H9 (cell line): ENCODE measurements at regions not wholly inside any gene's neighbourhood (a gene's known extent, or its start where the extent isn't known, plus 50 kb on each side); places are given as distances from the start of the nearest gene placed in this dataset.

ENCODE experiments used
- DNase-seq: peaks from one replicate; pipeline ENCODE4 v3.0.0-alpha.2; 2017
- H2AFZ ChIP-seq: one replicate; pipeline ENCODE4 v1.6.1; 2013; ENCODE audit warnings: mild to moderate bottlenecking, low read length, control low read depth, moderate library complexity
- H2AK5ac ChIP-seq: 2 replicates; pipeline ENCODE4 v1.6.1; 2013; ENCODE audit warnings: low read length, control low read depth, mixed read lengths; ENCODE audit not compliant: insufficient read length
- H2BK120ac ChIP-seq: one replicate; pipeline ENCODE4 v1.6.1; 2013; ENCODE audit warnings: low read depth, mild to moderate bottlenecking, low read length, control low read depth, inconsistent platforms; ENCODE audit not compliant: poor library complexity, severe bottlenecking
- H2BK12ac ChIP-seq: 2 replicates; pipeline ENCODE4 v1.6.1; 2013; ENCODE audit warnings: low read length, control low read depth, mixed read lengths, low read depth; ENCODE audit not compliant: insufficient read length
- H2BK15ac ChIP-seq: 2 replicates; pipeline ENCODE4 v1.6.1; 2013; ENCODE audit warnings: low read depth, low read length, control low read depth
- H2BK20ac ChIP-seq: one replicate; pipeline ENCODE4 v1.6.1; 2013; ENCODE audit warnings: low read depth, mild to moderate bottlenecking, low read length, control low read depth, inconsistent platforms; ENCODE audit not compliant: poor library complexity, severe bottlenecking
- H2BK5ac ChIP-seq: 2 replicates; pipeline ENCODE4 v1.6.1; 2013; ENCODE audit warnings: low read length, control low read depth, mixed read lengths; ENCODE audit not compliant: insufficient read length
- H3K14ac ChIP-seq: 2 replicates; pipeline ENCODE4 v1.6.1; 2013; ENCODE audit warnings: low read length, control low read depth; ENCODE audit not compliant: insufficient read depth
- H3K18ac ChIP-seq: 2 replicates; pipeline ENCODE4 v1.6.1; 2013; ENCODE audit warnings: low read depth, mild to moderate bottlenecking, mixed read lengths, low read length, control low read depth; ENCODE audit not compliant: insufficient read length
- H3K23ac ChIP-seq: 2 replicates; pipeline ENCODE4 v1.6.1; 2013; ENCODE audit warnings: low read length, control low read depth, mixed read lengths, low read depth; ENCODE audit not compliant: insufficient read length
- H3K23me2 ChIP-seq: 2 replicates; pipeline ENCODE4 v1.6.1; 2013; ENCODE audit warnings: low read depth, mild to moderate bottlenecking, mixed read lengths, low read length, control low read depth; ENCODE audit not compliant: insufficient read length, poor library complexity, severe bottlenecking
- H3K27ac ChIP-seq: 2 replicates; pipeline ENCODE4 v1.5.1; 2013; ENCODE audit warnings: low read length, control low read depth, mixed read lengths, low read depth; ENCODE audit not compliant: insufficient read length
- H3K27me3 ChIP-seq: 2 replicates; pipeline ENCODE4 v1.6.1; 2013; ENCODE audit warnings: low read length, control low read depth, inconsistent platforms; ENCODE audit not compliant: insufficient read depth
- H3K4ac ChIP-seq: 2 replicates; pipeline ENCODE4 v1.6.1; 2013; ENCODE audit warnings: low read depth, mild to moderate bottlenecking, control low read depth, inconsistent platforms, low read length, moderate library complexity
- H3K4me1 ChIP-seq: 2 replicates; pipeline ENCODE4 v1.6.1; 2013; ENCODE audit warnings: low read length, control low read depth, inconsistent platforms; ENCODE audit not compliant: insufficient read depth
- H3K4me2 ChIP-seq: 2 replicates; pipeline ENCODE4 v1.6.1; 2013; ENCODE audit warnings: low read length, control low read depth, mixed read lengths; ENCODE audit not compliant: insufficient read length, insufficient read depth
- H3K56ac ChIP-seq: 2 replicates; pipeline ENCODE4 v1.6.1; 2013; ENCODE audit warnings: low read depth, mild to moderate bottlenecking, mixed read lengths, low read length, control low read depth; ENCODE audit not compliant: insufficient read length
- H3K79me1 ChIP-seq: 2 replicates; pipeline ENCODE4 v1.6.1; 2013; ENCODE audit warnings: low read depth, mild to moderate bottlenecking, moderate library complexity, low read length, control low read depth, inconsistent platforms; ENCODE audit not compliant: insufficient read depth, poor library complexity, severe bottlenecking
- H3K79me2 ChIP-seq: 2 replicates; pipeline ENCODE4 v1.6.1; 2013; ENCODE audit warnings: low read length, control low read depth, inconsistent platforms; ENCODE audit not compliant: insufficient read depth
- H3K9ac ChIP-seq: 2 replicates; pipeline ENCODE4 v1.6.1; 2013; ENCODE audit warnings: low read length, control low read depth, mixed read lengths; ENCODE audit not compliant: insufficient read length; ENCODE audit errors: extremely low read depth
- H3K9me3 ChIP-seq: one replicate; pipeline ENCODE4 v1.6.1; 2013; ENCODE audit warnings: low read depth, low read length, inconsistent platforms; ENCODE audit not compliant: control insufficient read depth
- H3T11ph ChIP-seq: one replicate; pipeline ENCODE4 v1.6.1; 2013; ENCODE audit warnings: mild to moderate bottlenecking, low read length, control low read depth, inconsistent platforms
- H4K20me1 ChIP-seq: one replicate; pipeline ENCODE4 v1.6.1; 2013; ENCODE audit not compliant: control insufficient read depth, insufficient read length, insufficient read depth
- H4K5ac ChIP-seq: 2 replicates; pipeline ENCODE4 v1.6.1; 2013; ENCODE audit warnings: low read depth, mild to moderate bottlenecking, mixed read lengths, low read length, control low read depth; ENCODE audit not compliant: insufficient read length
- H4K8ac ChIP-seq: replicated peaks from 2 replicates; pipeline ENCODE4 v1.6.1; 2013; ENCODE audit warnings: low read length, control low read depth, mixed read lengths, low read depth; ENCODE audit not compliant: insufficient read length
- H4K91ac ChIP-seq: 2 replicates; pipeline ENCODE4 v1.6.1; 2013; ENCODE audit warnings: low read depth, mild to moderate bottlenecking, moderate library complexity, mixed read lengths, low read length, control low read depth; ENCODE audit not compliant: insufficient read length
- H3K27ac Mint-ChIP-seq, 3 experiments: 2 replicates in 2 of 3; 3 replicates in 1 of 3; pipeline ENCODE4 v1.8.0; 2020 to 2021; ENCODE audit warnings: mixed read lengths in 3 of 3, mild to moderate bottlenecking in 1 of 3, moderate library complexity in 1 of 3
- H3K27me3 Mint-ChIP-seq: 2 replicates; pipeline ENCODE4 v1.8.0; 2021; ENCODE audit warnings: low read depth, mild to moderate bottlenecking, moderate library complexity, mixed read lengths
- H3K36me3 Mint-ChIP-seq, 3 experiments: 2 replicates in 2 of 3; 3 replicates in 1 of 3; pipeline ENCODE4 v1.8.0; 2020 to 2021; ENCODE audit warnings: low read depth in 3 of 3, mixed read lengths in 3 of 3; ENCODE audit not compliant: insufficient read depth in 1 of 3
- H3K4me1 Mint-ChIP-seq, 2 experiments: 2 replicates each; pipeline ENCODE4 v1.8.0; 2020; ENCODE audit warnings: mixed read lengths in 2 of 2
- H3K4me3 Mint-ChIP-seq, 2 experiments: 2 replicates in 1 of 2; 3 replicates in 1 of 2; pipeline ENCODE4 v1.8.0; 2020 to 2021; ENCODE audit warnings: mild to moderate bottlenecking in 2 of 2, mixed read lengths in 2 of 2, moderate library complexity in 1 of 2
- H3K9me3 Mint-ChIP-seq, 2 experiments: 2 replicates in 1 of 2; 3 replicates in 1 of 2; pipeline ENCODE4 v1.8.0; 2020; ENCODE audit warnings: mild to moderate bottlenecking in 2 of 2, mixed read lengths in 2 of 2, moderate library complexity in 1 of 2
- CTCF ChIP-seq: fragments of 200-600 bp; sonication (generic); conservative IDR thresholded peaks from 3 replicates; pipeline ENCODE4 v1.8.0; 2021; ENCODE audit warnings: antibody characterized with exemption, mild to moderate bottlenecking
- WGBS: extraction: QIAGEN DNeasy Blood & Tissue Kit; methylation state at CpG from one replicate; pipeline ENCODE4 v1.1.7; 2013; ENCODE audit warnings: missing lambda C conversion rate, low lambda C conversion rate, mixed read lengths; ENCODE audit not compliant: insufficient read length; ENCODE audit errors: extremely low coverage; 5-methylcytosine and 5-hydroxymethylcytosine counted together

- H3K4me2 ChIP-seq: no peak overlapping the region
- no peaks in the 10 kb centered on the region for H3K4me1 ChIP-seq
- DNase-seq: no peak
- H2BK15ac ChIP-seq: no peak overlapping the region
- no peaks in the 10 kb centered on the region for H3K4me1 Mint-ChIP-seq
- H3T11ph ChIP-seq: no peak overlapping the region
- H2BK20ac ChIP-seq: no peak overlapping the region
- H2BK5ac ChIP-seq: no peak overlapping the region
- no peaks in the 10 kb centered on the region for H3K79me2 ChIP-seq
- H2BK120ac ChIP-seq: no peak overlapping the region
- no peaks in the 10 kb centered on the region for H4K20me1 ChIP-seq
- H2AK5ac ChIP-seq: no peak overlapping the region
- no peak overlapping the region for H4K91ac ChIP-seq
- no peak overlapping the region for H3K18ac ChIP-seq
- H3K27ac Mint-ChIP-seq: no peak overlapping the region
- no peak overlapping the region for H3K9ac ChIP-seq
- H4K5ac ChIP-seq: no peak overlapping the region
- no peaks in the 10 kb centered on the region for H3K9me3 Mint-ChIP-seq
- TF ChIP-seq CTCF: no peak
- H3K4ac ChIP-seq: no peak overlapping the region
- no peaks in the 10 kb centered on the region for H3K27me3 Mint-ChIP-seq
- no peak overlapping the region for H3K14ac ChIP-seq
- no peak overlapping the region for H3K56ac ChIP-seq
- no peaks in the 10 kb centered on the region for H3K79me1 ChIP-seq
- no peaks in the 10 kb centered on the region; a peak in 1 of 7 replicates for H3K36me3 Mint-ChIP-seq
- no peak overlapping the region for H3K27ac ChIP-seq
- H3K23ac ChIP-seq: no peak overlapping the region
- no peaks in the 10 kb centered on the region for H3K23me2 ChIP-seq
- no peak overlapping the region for H2AFZ ChIP-seq
- H3K27me3 ChIP-seq: no peaks in the 10 kb centered on the region
- WGBS: no CpG with 5 or more reads among the region's 6 CpGs
- H3K4me3 Mint-ChIP-seq: no peak overlapping the region
- H4K8ac ChIP-seq: no peak overlapping the region
- no peak overlapping the region for H2BK12ac ChIP-seq
- H3K9me3 ChIP-seq: no peaks in the 10 kb centered on the region
Measured at GRCh38 chr21:27158967-27159366, 192.1 kb upstream of the ADAMTS5 start.
